LNCAP (cell line): ENCODE measurements at regions not wholly inside any gene's neighbourhood (a gene's known extent, or its start where the extent isn't known, plus 50 kb on each side); places are given as distances from the start of the nearest gene placed in this dataset.

Experiments
- CTCF ChIP-seq: fragments of 450-650 bp; IDR thresholded peaks from 2 replicates; pipeline ENCODE4 v1.5.1; 2017; ENCODE audit warnings: mild to moderate bottlenecking

DNA sequence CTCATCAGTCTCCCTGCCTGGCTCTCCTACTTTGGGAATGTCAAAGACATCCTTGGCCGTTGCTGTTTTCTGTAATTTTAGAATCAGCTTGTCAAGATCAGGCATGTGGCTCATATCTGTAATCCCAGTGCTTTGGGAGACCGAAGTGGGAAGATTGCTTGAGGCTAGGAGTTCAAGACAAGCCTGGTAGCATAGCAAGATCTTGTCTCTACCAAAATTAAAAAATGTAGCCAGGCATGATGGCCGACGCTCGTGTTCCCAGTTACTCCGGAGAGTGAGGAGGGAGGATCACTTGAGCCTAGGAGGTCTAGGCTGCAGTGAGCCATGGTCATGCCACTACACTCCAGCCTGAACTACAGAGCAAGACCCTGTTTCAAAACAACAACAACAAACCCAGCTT lies 144.0 kb upstream of the ATP10A start:
- TF ChIP-seq CTCF: no peak

- TF ChIP-seq CTCF: no peak
These were observed 138.1 kb upstream of the ATP10A start for GRCh38 chr15:26001201-26001600.

DNA sequence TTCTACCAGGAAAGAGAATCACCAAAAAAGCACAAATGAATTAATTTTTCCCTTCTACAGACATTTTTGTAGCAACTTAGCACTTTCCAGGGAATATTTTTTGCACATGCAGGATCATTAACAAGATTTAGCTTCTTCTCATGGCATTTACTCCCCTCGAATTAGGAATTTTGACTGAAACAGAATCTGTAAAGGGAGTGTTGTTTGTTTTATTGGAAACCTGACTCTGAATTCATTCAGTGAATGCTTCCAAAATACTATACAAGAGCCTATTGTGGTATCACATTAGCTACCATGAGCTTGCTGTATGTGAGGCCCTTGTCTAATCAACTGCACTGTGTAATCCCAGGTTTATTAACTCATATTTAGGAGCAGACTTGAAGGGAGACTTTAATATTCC lies 130.4 kb upstream of the ATP10A start:
- TF ChIP-seq CTCF: no peak

- TF ChIP-seq CTCF: no peak
These were observed 127.1 kb upstream of the ATP10A start for GRCh38 chr15:25990220-25990619.

- TF ChIP-seq CTCF: peak; percentile 28; the same call in 1 of the 2 replicates
These were observed 126.2 kb upstream of the ATP10A start for GRCh38 chr15:25989327-25989726.

GRCh38 chr15:25987638-25988037 lies 124.5 kb upstream of the ATP10A start:
- TF ChIP-seq CTCF: no peak

GRCh38 chr15:25985165-25985564 lies 122.0 kb upstream of the ATP10A start:
- no peak for TF ChIP-seq CTCF

- TF ChIP-seq CTCF: no peak
These were observed 119.6 kb upstream of the ATP10A start for GRCh38 chr15:25982736-25983135.
